ENCODE measurements at regions not wholly inside any gene's neighbourhood (a gene's known extent, or its start where the extent isn't known, plus 50 kb on each side); places are given as distances from the start of the nearest gene placed in this dataset.

GRCh38 chr6:169075211-169075914 is 178.3 kb downstream of the THBS2 start:
- TF ChIP-seq CTCF (conservative IDR thresholded peaks at IDR 0.05), result no peak
- TF ChIP-seq ZFX (IDR thresholded peaks at IDR 0.05), result no peak
